ENCODE measurements at regions not wholly inside any gene's neighbourhood (a gene's known extent, or its start where the extent isn't known, plus 50 kb on each side); places are given as distances from the start of the nearest gene placed in this dataset.
"Not testable (repeated sequence)": the region's sequence is repeated elsewhere in the genome, so short reads cannot be mapped to it uniquely, and the experiment has no call there.

DNA sequence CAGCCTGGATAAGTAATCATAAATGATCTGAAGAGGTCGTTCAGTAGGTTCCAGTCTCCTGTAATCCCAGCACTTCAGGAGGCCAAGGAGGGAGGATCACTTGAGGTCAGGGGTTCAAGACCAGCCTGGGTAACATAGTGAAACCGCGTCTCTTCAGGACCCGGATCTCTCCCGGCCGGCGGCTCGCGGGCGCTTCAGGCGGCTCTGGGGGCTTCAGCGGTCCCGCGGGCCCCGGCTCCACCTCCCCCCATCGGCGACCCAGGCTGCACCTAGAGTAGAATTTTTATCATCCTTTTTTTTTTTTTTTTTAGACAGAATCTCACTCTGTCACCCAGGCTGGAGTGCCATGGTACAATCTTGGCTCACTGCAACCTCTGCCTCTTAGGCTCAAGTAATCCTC, 95.9 kb downstream of the ABCC12 start:
- TF ChIP-seq, protein P1, sequence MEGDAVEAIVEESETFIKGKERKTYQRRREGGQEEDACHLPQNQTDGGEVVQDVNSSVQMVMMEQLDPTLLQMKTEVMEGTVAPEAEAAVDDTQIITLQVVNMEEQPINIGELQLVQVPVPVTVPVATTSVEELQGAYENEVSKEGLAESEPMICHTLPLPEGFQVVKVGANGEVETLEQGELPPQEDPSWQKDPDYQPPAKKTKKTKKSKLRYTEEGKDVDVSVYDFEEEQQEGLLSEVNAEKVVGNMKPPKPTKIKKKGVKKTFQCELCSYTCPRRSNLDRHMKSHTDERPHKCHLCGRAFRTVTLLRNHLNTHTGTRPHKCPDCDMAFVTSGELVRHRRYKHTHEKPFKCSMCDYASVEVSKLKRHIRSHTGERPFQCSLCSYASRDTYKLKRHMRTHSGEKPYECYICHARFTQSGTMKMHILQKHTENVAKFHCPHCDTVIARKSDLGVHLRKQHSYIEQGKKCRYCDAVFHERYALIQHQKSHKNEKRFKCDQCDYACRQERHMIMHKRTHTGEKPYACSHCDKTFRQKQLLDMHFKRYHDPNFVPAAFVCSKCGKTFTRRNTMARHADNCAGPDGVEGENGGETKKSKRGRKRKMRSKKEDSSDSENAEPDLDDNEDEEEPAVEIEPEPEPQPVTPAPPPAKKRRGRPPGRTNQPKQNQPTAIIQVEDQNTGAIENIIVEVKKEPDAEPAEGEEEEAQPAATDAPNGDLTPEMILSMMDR (IDR thresholded peaks at IDR 0.05; ENCODE audit: unreplicated experiment): no peak
- H3K36me3 Mint-ChIP-seq (ENCODE audit: low read depth, unreplicated experiment): no peaks in the 10 kb centered on the region
- no peak overlapping the region for H3K4me3 Mint-ChIP-seq (ENCODE audit: unreplicated experiment)
- no peak for DNase-seq (ENCODE audit: low spot score)
- peaks cover 6% of the 10 kb centered on the region for H3K4me1 Mint-ChIP-seq (ENCODE audit: unreplicated experiment)
- peaks cover 2% of the 10 kb centered on the region for H3K27me3 Mint-ChIP-seq (ENCODE audit: unreplicated experiment)
- no peak overlapping the region for H3K27ac Mint-ChIP-seq (ENCODE audit: unreplicated experiment)
- no peaks in the 10 kb centered on the region for H3K9me3 Mint-ChIP-seq (ENCODE audit: unreplicated experiment)

DNA sequence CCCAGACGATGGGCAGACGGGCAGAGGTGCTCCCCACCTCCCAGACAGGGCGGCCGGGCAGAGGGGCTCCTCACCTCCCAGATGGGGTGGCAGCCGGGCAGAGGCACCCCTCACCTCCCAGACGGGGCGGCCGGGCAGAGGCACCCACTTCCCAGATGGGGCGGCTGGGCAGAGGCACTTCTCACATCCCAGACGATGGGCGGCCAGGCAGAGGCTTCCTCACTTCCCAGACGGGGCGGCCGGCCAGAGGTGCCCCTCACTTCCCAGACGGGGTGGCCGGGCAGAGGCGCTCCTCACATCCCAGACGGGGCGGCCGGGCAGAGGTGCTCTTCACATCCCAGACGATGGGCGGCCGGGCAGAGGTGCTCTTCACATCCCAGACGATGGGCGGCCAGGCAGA, 96.6 kb downstream of the ABCC12 start:
- not testable (repeated sequence) for H3K4me1 Mint-ChIP-seq (ENCODE audit: unreplicated experiment); H3K27ac Mint-ChIP-seq (ENCODE audit: unreplicated experiment); H3K27me3 Mint-ChIP-seq (ENCODE audit: unreplicated experiment); H3K4me3 Mint-ChIP-seq (ENCODE audit: unreplicated experiment); H3K9me3 Mint-ChIP-seq (ENCODE audit: unreplicated experiment); H3K36me3 Mint-ChIP-seq (ENCODE audit: low read depth, unreplicated experiment); DNase-seq (ENCODE audit: low spot score)

DNA sequence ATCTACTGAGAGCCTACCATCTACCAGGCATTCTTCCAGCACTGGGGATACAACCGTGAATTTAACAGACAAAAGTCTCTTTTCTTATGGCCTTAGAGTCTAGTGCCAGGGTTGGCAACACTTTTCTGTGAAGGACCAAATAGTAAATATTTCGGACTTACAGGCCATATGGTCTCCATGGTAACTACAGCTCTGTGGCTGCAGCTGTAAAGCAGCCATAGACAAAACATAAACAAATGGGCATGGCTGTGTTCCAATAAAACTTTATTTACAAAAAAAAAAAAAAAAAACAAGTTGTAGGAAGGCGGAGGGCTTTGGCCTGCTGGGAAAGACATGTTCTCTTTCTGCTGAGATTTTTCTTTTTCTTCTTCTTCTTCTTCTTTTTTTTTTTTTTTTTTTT, 98.7 kb downstream of the ABCC12 start:
- H3K4me3 Mint-ChIP-seq (ENCODE audit: unreplicated experiment): no peak overlapping the region
- H3K9me3 Mint-ChIP-seq (ENCODE audit: unreplicated experiment): no peaks in the 10 kb centered on the region
- TF ChIP-seq, protein P1 (IDR thresholded peaks at IDR 0.05; ENCODE audit: unreplicated experiment): no peak
- DNase-seq (ENCODE audit: low spot score): no peak
- no peak overlapping the region for H3K27ac Mint-ChIP-seq (ENCODE audit: unreplicated experiment)
- H3K27me3 Mint-ChIP-seq (ENCODE audit: unreplicated experiment): peaks cover 2% of the 10 kb centered on the region
- peaks cover 18% of the 10 kb centered on the region for H3K4me1 Mint-ChIP-seq (ENCODE audit: unreplicated experiment)
- no peaks in the 10 kb centered on the region for H3K36me3 Mint-ChIP-seq (ENCODE audit: low read depth, unreplicated experiment)

DNA sequence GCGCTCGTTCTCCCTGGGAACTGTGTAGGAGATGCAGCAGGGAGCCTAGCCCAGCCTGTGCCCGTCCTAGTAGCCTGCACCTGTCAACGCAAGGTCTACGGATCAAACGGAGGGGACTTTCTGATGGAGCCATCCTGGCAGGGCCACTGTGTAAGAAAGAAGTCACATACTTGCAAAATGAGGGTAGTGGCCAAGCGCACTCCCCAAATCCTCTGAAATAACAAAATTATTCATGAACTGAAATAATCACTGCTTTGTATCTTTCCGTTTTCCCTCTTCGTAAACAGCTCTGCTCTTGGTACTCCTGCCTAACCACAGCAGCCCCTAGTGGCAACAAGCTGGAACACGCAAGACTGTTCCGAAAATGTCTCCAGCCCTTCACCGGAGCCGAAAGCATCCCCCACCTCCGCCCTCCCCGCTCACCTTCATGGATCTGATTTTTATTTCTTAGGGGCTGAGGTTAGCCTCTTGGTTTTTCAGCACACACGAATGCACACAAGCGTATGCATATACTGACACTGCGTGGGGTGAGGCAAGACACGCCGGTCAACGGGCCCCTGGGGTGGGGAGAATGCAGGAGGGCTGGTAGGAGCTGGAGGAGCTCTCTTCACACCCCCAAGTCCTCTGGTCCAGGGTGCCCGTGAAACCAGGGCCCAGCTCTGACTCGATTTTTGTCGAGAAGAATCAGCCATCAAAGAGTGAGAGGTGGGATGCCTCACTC, 100.8 kb downstream of the ABCC12 start:
- H3K9me3 Mint-ChIP-seq (ENCODE audit: unreplicated experiment): no peaks in the 10 kb centered on the region
- H3K27ac Mint-ChIP-seq (ENCODE audit: unreplicated experiment): no peak overlapping the region
- TF ChIP-seq, protein P1 (IDR thresholded peaks at IDR 0.05; ENCODE audit: unreplicated experiment): peak; percentile 73
- peaks cover 2% of the 10 kb centered on the region for H3K27me3 Mint-ChIP-seq (ENCODE audit: unreplicated experiment)
- no peaks in the 10 kb centered on the region for H3K36me3 Mint-ChIP-seq (ENCODE audit: low read depth, unreplicated experiment)
- DNase-seq (ENCODE audit: low spot score): peak; percentile 56
- H3K4me1 Mint-ChIP-seq (ENCODE audit: unreplicated experiment): peaks cover 21% of the 10 kb centered on the region
- H3K4me3 Mint-ChIP-seq (ENCODE audit: unreplicated experiment): no peak overlapping the region

DNA sequence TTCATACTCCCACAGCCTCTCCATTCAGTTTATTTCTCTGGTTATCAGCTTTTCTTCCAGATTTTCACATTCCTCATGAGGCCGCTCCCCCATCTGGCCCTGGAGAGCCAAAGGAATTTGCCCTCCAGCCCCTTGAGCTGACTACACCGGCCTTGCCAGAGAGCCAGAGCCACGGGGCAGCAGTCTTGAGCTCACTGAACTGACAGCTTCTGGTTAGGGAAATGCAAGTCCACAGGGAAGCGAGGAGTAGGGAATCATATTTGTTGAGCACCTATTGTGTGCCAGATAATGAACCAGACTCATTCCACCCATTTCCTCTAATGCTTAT, 102.4 kb downstream of the ABCC12 start:
- peaks cover 24% of the 10 kb centered on the region for H3K4me1 Mint-ChIP-seq (ENCODE audit: unreplicated experiment)
- H3K27ac Mint-ChIP-seq (ENCODE audit: unreplicated experiment): no peak overlapping the region
- DNase-seq (ENCODE audit: low spot score): no peak
- no peaks in the 10 kb centered on the region for H3K9me3 Mint-ChIP-seq (ENCODE audit: unreplicated experiment)
- TF ChIP-seq, protein P1 (IDR thresholded peaks at IDR 0.05; ENCODE audit: unreplicated experiment): no peak
- no peak overlapping the region for H3K4me3 Mint-ChIP-seq (ENCODE audit: unreplicated experiment)
- no peaks in the 10 kb centered on the region for H3K36me3 Mint-ChIP-seq (ENCODE audit: low read depth, unreplicated experiment)
- H3K27me3 Mint-ChIP-seq (ENCODE audit: unreplicated experiment): peaks cover 5% of the 10 kb centered on the region
